Neuronal stem cell (in vitro differentiated cells): ENCODE measurements at regions not wholly inside any gene's neighbourhood (a gene's known extent, or its start where the extent isn't known, plus 50 kb on each side); places are given as distances from the start of the nearest gene placed in this dataset.

Experiments
- DNase-seq: peaks from one replicate; pipeline ENCODE4 v3.0.0-alpha.2; 2013; ENCODE audit warnings: low spot score
- H2AFZ ChIP-seq: one replicate; pipeline ENCODE4 v1.6.1; 2013; ENCODE audit warnings: mild to moderate bottlenecking, low read length, inconsistent platforms
- H2AK5ac ChIP-seq: 2 replicates; pipeline ENCODE4 v1.6.1; 2013; ENCODE audit warnings: low read depth, mild to moderate bottlenecking, inconsistent platforms, low read length, moderate library complexity, mixed read lengths
- H2BK120ac ChIP-seq: 2 replicates; pipeline ENCODE4 v1.6.1; 2013; ENCODE audit warnings: low read depth, mild to moderate bottlenecking, inconsistent platforms, low read length, moderate library complexity, mixed read lengths
- H2BK12ac ChIP-seq: one replicate; pipeline ENCODE4 v1.6.1; 2013; ENCODE audit warnings: low read length, inconsistent platforms
- H2BK15ac ChIP-seq: 2 replicates; pipeline ENCODE4 v1.6.1; 2013; ENCODE audit warnings: mild to moderate bottlenecking, low read length, inconsistent platforms, mixed read lengths
- H2BK5ac ChIP-seq: one replicate; pipeline ENCODE4 v1.6.1; 2013; ENCODE audit warnings: inconsistent platforms, mild to moderate bottlenecking, low read length, moderate library complexity
- H3K14ac ChIP-seq: one replicate; pipeline ENCODE4 v1.6.1; 2013; ENCODE audit warnings: low read length, inconsistent platforms
- H3K18ac ChIP-seq: 2 replicates; pipeline ENCODE4 v1.6.1; 2013; ENCODE audit warnings: low read length, inconsistent platforms
- H3K23ac ChIP-seq: 2 replicates; pipeline ENCODE4 v1.6.1; 2013; ENCODE audit warnings: low read depth, mild to moderate bottlenecking, mixed read lengths, low read length, inconsistent platforms; ENCODE audit not compliant: poor library complexity
- H3K27ac ChIP-seq: replicated peaks from 3 replicates; pipeline ENCODE4 v1.5.1; 2013; ENCODE audit warnings: low read length, inconsistent platforms
- H3K27me3 ChIP-seq, 3 experiments: 2 replicates each; pipeline ENCODE4 v1.6.1; 2013; ENCODE audit warnings: low read length in 3 of 3, mild to moderate bottlenecking in 2 of 3, inconsistent platforms in 1 of 3, low read depth in 1 of 3, mixed read lengths in 1 of 3, moderate library complexity in 1 of 3; ENCODE audit not compliant: control insufficient read depth in 3 of 3, insufficient read depth in 3 of 3
- H3K36me3 ChIP-seq, 2 donors: replicated peaks in 1 of 2; 2 replicates each; pipeline ENCODE4 v1.6.1; 2013; ENCODE audit warnings: low read length in 2 of 2; ENCODE audit not compliant: control insufficient read depth in 2 of 2, insufficient read depth in 2 of 2
- H3K4ac ChIP-seq: 2 replicates; pipeline ENCODE4 v1.6.1; 2013; ENCODE audit warnings: inconsistent platforms, mild to moderate bottlenecking, low read length, moderate library complexity
- H3K4me1 ChIP-seq, 2 donors: 1 replicate in 1 of 2; 2 replicates in 1 of 2; pipeline ENCODE4 v1.6.1; 2013; ENCODE audit warnings: low read length in 2 of 2, low read depth in 1 of 2; ENCODE audit not compliant: control insufficient read depth in 2 of 2, insufficient read depth in 1 of 2
- H3K4me2 ChIP-seq: one replicate; pipeline ENCODE4 v1.6.1; 2013; ENCODE audit warnings: mild to moderate bottlenecking, low read length, inconsistent platforms; ENCODE audit not compliant: insufficient read depth, poor library complexity, severe bottlenecking
- H3K4me3 ChIP-seq, 2 donors: 2 replicates each; pipeline ENCODE4 v1.5.1; 2013; ENCODE audit warnings: low read length in 2 of 2, mild to moderate bottlenecking in 2 of 2, inconsistent platforms in 1 of 2, moderate library complexity in 1 of 2
- H3K79me1 ChIP-seq: one replicate; pipeline ENCODE4 v1.6.1; 2013; ENCODE audit warnings: low read depth, mild to moderate bottlenecking, inconsistent platforms, low read length, moderate library complexity
- H3K9ac ChIP-seq: one replicate; pipeline ENCODE4 v1.6.1; 2013; ENCODE audit warnings: mild to moderate bottlenecking, low read depth, low read length, inconsistent platforms; ENCODE audit not compliant: poor library complexity
- H3K9me3 ChIP-seq, 2 donors: replicated peaks in 1 of 2; 2 replicates each; pipeline versions ENCODE3 to v1.6.1; 2013; ENCODE audit warnings: low read length in 2 of 2, mild to moderate bottlenecking in 2 of 2, inconsistent platforms in 1 of 2, low read depth in 1 of 2, mixed read lengths in 1 of 2, moderate library complexity in 1 of 2; ENCODE audit not compliant: control insufficient read depth in 2 of 2, insufficient read depth in 1 of 2
- H4K8ac ChIP-seq: one replicate; pipeline ENCODE4 v1.6.1; 2013; ENCODE audit warnings: low read depth, mild to moderate bottlenecking, inconsistent platforms, low read length, moderate library complexity
- H4K91ac ChIP-seq: one replicate; pipeline ENCODE4 v1.6.1; 2013; ENCODE audit warnings: low read length, low read depth, mild to moderate bottlenecking, inconsistent platforms; ENCODE audit not compliant: poor library complexity
- WGBS, 2 donors: extraction: QIAGEN DNeasy Blood & Tissue Kit; methylation state at CpG; one replicate each; pipeline ENCODE4 v1.1.7; 2013; ENCODE audit warnings: missing lambda C conversion rate in 2 of 2, mixed read lengths in 1 of 2; ENCODE audit not compliant: insufficient read length in 2 of 2, insufficient replicate concordance in 1 of 2; ENCODE audit errors: extremely low coverage in 2 of 2; 5-methylcytosine and 5-hydroxymethylcytosine counted together

DNA sequence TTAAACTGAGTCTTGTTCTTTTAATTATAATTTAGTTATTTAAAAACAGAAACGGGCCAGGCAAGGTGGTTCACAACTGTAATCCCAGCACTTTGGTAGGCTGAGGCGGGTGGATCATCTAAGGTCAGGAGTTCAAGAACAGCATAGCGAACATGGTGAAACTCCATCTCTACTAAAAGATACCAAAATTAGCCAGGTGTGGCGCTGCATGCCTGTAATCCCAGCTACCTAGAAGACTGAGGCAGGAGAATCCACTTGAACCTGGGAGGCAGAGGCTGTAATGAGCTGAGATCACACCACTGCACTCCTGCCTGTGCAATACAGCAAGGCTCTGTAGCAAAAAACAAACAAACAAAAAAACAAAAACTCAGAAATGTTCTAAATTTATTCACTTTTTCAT is 852.9 kb downstream of the TECRL start:
- Histone ChIP-seq H2BK5ac (no peak overlapping the region), H3K4me1 (no peaks in the 10 kb centered on the region), H2AK5ac (no peak overlapping the region), H3K27ac (no peak overlapping the region), H3K14ac (no peak overlapping the region), H2AFZ (no peak overlapping the region), H4K8ac (no peak overlapping the region), H2BK120ac (no peak overlapping the region), H3K18ac (no peak overlapping the region), H3K4me2 (no peak overlapping the region), H3K23ac (no peak overlapping the region), H3K79me1 (no peaks in the 10 kb centered on the region), H3K9ac (no peak overlapping the region), H3K36me3 (no peaks in the 10 kb centered on the region), H3K4me3 (no peak overlapping the region), H4K91ac (no peak overlapping the region), H3K4ac (no peak overlapping the region), H2BK15ac (no peak overlapping the region), H3K9me3 (no peaks in the 10 kb centered on the region), H2BK12ac (no peak overlapping the region), H3K27me3 (no peaks in the 10 kb centered on the region)
- no peak for DNase-seq
- no CpG with 5 or more reads among the region's 4 CpGs for WGBS, 2 donors

DNA sequence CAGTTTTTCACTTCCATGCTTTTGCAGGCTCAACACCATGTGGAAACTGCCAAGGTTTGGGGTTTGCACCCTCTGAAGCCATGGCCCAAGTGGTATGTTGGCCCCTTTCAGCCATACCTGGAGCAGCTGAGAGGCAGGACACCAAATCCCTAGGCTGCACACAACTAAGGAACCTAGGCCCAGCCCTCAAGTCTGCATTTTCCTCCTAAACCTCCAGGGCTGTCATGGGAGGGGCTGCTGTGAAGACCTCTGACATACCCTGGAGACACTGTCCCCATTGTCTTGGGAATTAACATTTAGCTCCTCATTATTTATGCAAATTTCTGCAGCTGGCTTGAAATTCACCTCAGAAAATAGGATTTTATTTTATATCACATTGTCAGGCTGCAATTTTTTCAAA is 856.1 kb downstream of the TECRL start:
- H2BK15ac ChIP-seq: no peak overlapping the region
- no peak overlapping the region for H4K91ac ChIP-seq

DNA sequence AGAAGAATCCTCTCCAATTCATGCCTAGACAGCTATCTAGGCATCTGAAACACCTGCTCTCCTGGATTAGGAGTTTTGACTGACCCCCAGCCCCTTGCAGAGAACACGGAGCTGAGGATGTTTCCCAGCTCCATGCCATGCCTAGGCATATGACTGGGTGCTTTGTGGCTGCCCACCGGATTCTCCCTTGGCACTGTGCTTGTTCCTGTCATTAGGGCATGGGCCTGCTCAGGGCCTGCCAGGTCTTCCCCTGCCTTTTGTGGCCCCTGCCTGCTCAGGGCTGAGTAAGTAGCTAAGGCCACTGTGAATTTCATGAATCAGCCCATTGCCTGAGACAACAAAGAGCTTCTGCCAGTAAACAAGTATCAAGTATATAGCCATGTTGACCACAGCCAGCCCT is 867.4 kb downstream of the TECRL start:
- H3K4me1 ChIP-seq: no peaks in the 10 kb centered on the region
- no peak overlapping the region for H2BK5ac ChIP-seq
- H3K18ac ChIP-seq: no peak overlapping the region
- H3K23ac ChIP-seq: no peak overlapping the region
- H2BK120ac ChIP-seq: no peak overlapping the region
- H3K4me3 ChIP-seq: no peak overlapping the region
- no peaks in the 10 kb centered on the region for H3K36me3 ChIP-seq
- H2BK12ac ChIP-seq: no peak overlapping the region
- no peak overlapping the region for H4K91ac ChIP-seq
- DNase-seq: no peak
- H3K9ac ChIP-seq: no peak overlapping the region
- no peaks in the 10 kb centered on the region for H3K79me1 ChIP-seq
- H3K9me3 ChIP-seq: no peaks in the 10 kb centered on the region
- H3K14ac ChIP-seq: no peak overlapping the region
- H3K27me3 ChIP-seq: no peaks in the 10 kb centered on the region
- H3K4me2 ChIP-seq: no peak overlapping the region
- no peak overlapping the region for H2AK5ac ChIP-seq
- no CpG with 5 or more reads among the region's 2 CpGs for WGBS, 2 donors
- H4K8ac ChIP-seq: no peak overlapping the region
- H2BK15ac ChIP-seq: no peak overlapping the region
- no peak overlapping the region for H3K27ac ChIP-seq
- peak overlapping the region; percentile 15 for H2AFZ ChIP-seq
- H3K4ac ChIP-seq: no peak overlapping the region

More for the DNA sequence above, 856.1 kb downstream of the TECRL start:
- H2BK120ac ChIP-seq: no peak overlapping the region
- H3K79me1 ChIP-seq: no peaks in the 10 kb centered on the region
- H2BK12ac ChIP-seq: no peak overlapping the region
- no peak overlapping the region for H3K27ac ChIP-seq
- no peaks in the 10 kb centered on the region for H3K36me3 ChIP-seq
- no peak overlapping the region for H4K8ac ChIP-seq
- DNase-seq: no peak
- H3K4me1 ChIP-seq: no peaks in the 10 kb centered on the region
- H3K27me3 ChIP-seq: no peaks in the 10 kb centered on the region
- no peak overlapping the region for H3K18ac ChIP-seq
- H2AK5ac ChIP-seq: no peak overlapping the region
- no peak overlapping the region for H3K23ac ChIP-seq
- no peak overlapping the region for H3K14ac ChIP-seq
- H2AFZ ChIP-seq: no peak overlapping the region
- H3K4me3 ChIP-seq: no peak overlapping the region
- H3K4ac ChIP-seq: no peak overlapping the region
- no peaks in the 10 kb centered on the region for H3K9me3 ChIP-seq
- H3K4me2 ChIP-seq: no peak overlapping the region
- no peak overlapping the region for H2BK5ac ChIP-seq
- no peak overlapping the region for H3K9ac ChIP-seq

DNA sequence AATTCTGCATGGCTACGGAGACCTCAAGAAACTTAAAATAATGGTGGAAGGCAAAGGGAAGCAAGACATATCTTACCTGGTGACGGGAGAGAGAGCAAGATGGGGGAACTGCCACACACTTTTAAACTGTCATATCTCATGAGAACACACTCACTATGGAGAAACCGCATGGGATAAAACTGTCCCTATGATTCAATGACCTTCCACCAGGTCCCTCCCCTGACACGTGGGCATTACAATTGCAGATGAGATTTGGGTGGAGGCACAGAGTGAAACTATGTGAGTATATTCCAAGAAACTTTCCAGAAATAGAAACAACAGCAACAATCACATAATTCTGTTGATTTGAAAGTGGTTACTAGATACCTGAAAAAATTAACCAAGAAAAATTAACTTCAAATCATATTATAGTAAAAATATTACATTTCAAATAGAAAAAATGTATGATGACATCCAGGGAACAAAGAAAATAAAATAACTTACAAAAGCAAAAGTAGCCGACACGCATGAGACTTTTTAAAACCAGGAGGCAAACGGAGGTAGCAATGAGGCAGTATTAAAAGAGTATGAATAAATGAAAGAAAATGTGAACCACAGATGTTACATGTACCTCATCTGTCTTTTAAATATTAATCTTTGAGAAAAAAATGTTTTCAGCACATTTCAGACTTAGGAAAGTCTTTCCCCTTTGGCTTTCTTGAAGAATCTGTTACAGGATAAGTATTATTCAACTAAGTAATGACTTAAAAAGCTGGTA is 879.5 kb downstream of the TECRL start:
- H2BK5ac ChIP-seq: no peak overlapping the region
- H3K9me3 ChIP-seq: no peaks in the 10 kb centered on the region
- WGBS, 2 donors: no CpG with 5 or more reads among the region's 7 CpGs
- no peak overlapping the region for H3K4ac ChIP-seq
- no peak overlapping the region for H4K8ac ChIP-seq
- no peak overlapping the region for H3K4me3 ChIP-seq
- no peak overlapping the region for H3K18ac ChIP-seq
- no peak overlapping the region for H3K9ac ChIP-seq
- H2AFZ ChIP-seq: peak overlapping the region; percentile 49
- no peak overlapping the region for H3K14ac ChIP-seq
- H2AK5ac ChIP-seq: no peak overlapping the region
- no peak overlapping the region for H3K4me2 ChIP-seq
- H3K27me3 ChIP-seq: no peaks in the 10 kb centered on the region
- H3K36me3 ChIP-seq: no peaks in the 10 kb centered on the region
- H4K91ac ChIP-seq: no peak overlapping the region
- H2BK15ac ChIP-seq: no peak overlapping the region
- no peaks in the 10 kb centered on the region for H3K79me1 ChIP-seq
- H3K27ac ChIP-seq: no peak overlapping the region
- H2BK120ac ChIP-seq: no peak overlapping the region
- no peak overlapping the region for H3K23ac ChIP-seq
- H3K4me1 ChIP-seq: peaks cover 0 to 3% of the 10 kb centered on the region in 2 donors
- DNase-seq: no peak
- H2BK12ac ChIP-seq: no peak overlapping the region
